HG03025 (cell line): ENCODE measurements at regions not wholly inside any gene's neighbourhood (a gene's known extent, or its start where the extent isn't known, plus 50 kb on each side); places are given as distances from the start of the nearest gene placed in this dataset.

Experiments used
- ATAC-seq: cut with Tn5 transposase; IDR thresholded peaks from one replicate; pipeline ENCODE4 v1.9.1; 2021; ENCODE audit warnings: mild to moderate bottlenecking, moderate library complexity; ENCODE audit not compliant: unreplicated experiment, low FRiP score

GRCh38 chr12:25818596-25819390 lies 139.7 kb upstream of the RASSF8 start:
- no peak for ATAC-seq

- no peak for ATAC-seq
Measured at GRCh38 chr12:25819691-25820090, 138.8 kb upstream of the RASSF8 start.

GRCh38 chr12:25822281-25822680 lies 136.2 kb upstream of the RASSF8 start:
- no peak for ATAC-seq

GRCh38 chr12:25824734-25825133 lies 133.7 kb upstream of the RASSF8 start:
- ATAC-seq, result no peak

GRCh38 chr12:25825446-25825845 lies 133.0 kb upstream of the RASSF8 start:
- ATAC-seq, result no peak

GRCh38 chr12:25827141-25827540 lies 131.3 kb upstream of the RASSF8 start:
- no peak for ATAC-seq

- no peak for ATAC-seq
Measured at GRCh38 chr12:25827747-25828146, 130.7 kb upstream of the RASSF8 start.

- ATAC-seq, result no peak
Measured at GRCh38 chr12:25828188-25828587, 130.3 kb upstream of the RASSF8 start.

- ATAC-seq, result no peak
Measured at GRCh38 chr12:25829192-25829591, 129.3 kb upstream of the RASSF8 start.

GRCh38 chr12:25830456-25830855 lies 128.0 kb upstream of the RASSF8 start:
- no peak for ATAC-seq

- no peak for ATAC-seq
Measured at GRCh38 chr12:25833657-25834056, 124.8 kb upstream of the RASSF8 start.

GRCh38 chr12:25835385-25835784 lies 123.1 kb upstream of the RASSF8 start:
- no peak for ATAC-seq

- no peak for ATAC-seq
Measured at GRCh38 chr12:25838007-25838406, 120.5 kb upstream of the RASSF8 start.

- ATAC-seq, result no peak
Measured at GRCh38 chr12:25839470-25839869, 119.0 kb upstream of the RASSF8 start.

- no peak for ATAC-seq
Measured at GRCh38 chr12:25840678-25841465, 117.6 kb upstream of the RASSF8 start.

GRCh38 chr12:25842254-25842653 lies 116.2 kb upstream of the RASSF8 start:
- no peak for ATAC-seq

- no peak for ATAC-seq
Measured at GRCh38 chr12:25843976-25844375, 114.5 kb upstream of the RASSF8 start.

- ATAC-seq, result no peak
Measured at GRCh38 chr12:25845415-25845814, 113.1 kb upstream of the RASSF8 start.

GRCh38 chr12:25852792-25853191 lies 105.7 kb upstream of the RASSF8 start:
- ATAC-seq, result no peak

GRCh38 chr12:25853316-25854095 lies 105.0 kb upstream of the RASSF8 start:
- ATAC-seq, result no peak

- no peak for ATAC-seq
Measured at GRCh38 chr12:25854991-25855390, 103.5 kb upstream of the RASSF8 start.
